Brain microvascular endothelial cell (primary cell): ENCODE measurements at regions not wholly inside any gene's neighbourhood (a gene's known extent, or its start where the extent isn't known, plus 50 kb on each side); places are given as distances from the start of the nearest gene placed in this dataset.
"Not testable (repeated sequence)": the region's sequence is repeated elsewhere in the genome, so short reads cannot be mapped to it uniquely, and the experiment has no call there.

Source experiments
- DNase-seq: peaks from one replicate; pipeline ENCODE4 v3.0.0-alpha.2; 2020
- H3K27ac ChIP-seq: fragments of 250-450 bp; sonication (Bioruptor Pico); 2 replicates; pipeline ENCODE4 v1.5.1; 2020; ENCODE audit warnings: mild to moderate bottlenecking, moderate library complexity
- H3K27me3 ChIP-seq: fragments of 250-450 bp; sonication (Bioruptor Pico); replicated peaks from 2 replicates; pipeline ENCODE4 v1.5.1; 2020; ENCODE audit warnings: mild to moderate bottlenecking
- H3K36me3 ChIP-seq: fragments of 250-450 bp; sonication (Bioruptor Pico); replicated peaks from 2 replicates; pipeline ENCODE4 v1.5.1; 2020; ENCODE audit warnings: mild to moderate bottlenecking
- H3K4me3 ChIP-seq: 2 replicates; pipeline ENCODE4 v1.5.1; 2011; ENCODE audit warnings: low read depth, mild to moderate bottlenecking, control low read depth, low read length, moderate library complexity
- CTCF ChIP-seq: IDR thresholded peaks from 2 replicates; pipeline ENCODE4 v1.5.1; 2011; ENCODE audit warnings: low read depth, mild to moderate bottlenecking, moderate library complexity, low read length, control low read depth, inconsistent platforms; ENCODE audit errors: missing control alignments
- in situ Hi-C: cut with HindIII; loops from 2 replicates; pipeline ENCODE4 v1.10.0; 2017; ENCODE audit warnings: low sequenced_read_pairs, low pct_ligation_motif_present

DNA sequence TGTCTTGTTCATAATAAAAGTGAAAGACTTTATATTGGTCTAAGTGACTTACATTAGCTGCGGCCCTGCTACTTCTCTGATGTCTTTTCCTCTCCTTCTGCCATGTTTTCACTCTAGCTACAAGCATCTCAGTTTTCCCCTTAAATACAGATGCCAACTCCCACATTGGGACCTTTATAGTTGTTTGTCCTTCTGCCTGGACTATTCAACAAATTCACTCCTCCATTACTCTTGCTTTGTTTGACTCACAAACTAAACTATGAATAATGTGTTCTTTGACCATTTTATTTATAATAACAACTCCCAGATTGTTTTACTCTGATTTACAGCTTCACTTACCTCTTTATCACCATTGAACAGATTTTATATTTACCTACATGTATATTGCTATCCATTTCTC, 1369.9 kb downstream of the SI start:
- Histone ChIP-seq H3K36me3 (no peaks in the 10 kb centered on the region), H3K27me3 (no peaks in the 10 kb centered on the region), H3K27ac (no peak overlapping the region), H3K4me3 (no peak overlapping the region)
- TF ChIP-seq CTCF: no peak
- in situ Hi-C loops: no loop called here
- no peak for DNase-seq

- H3K27me3 ChIP-seq: no peaks in the 10 kb centered on the region
- H3K4me3 ChIP-seq: no peak overlapping the region
- TF ChIP-seq CTCF: no peak
- in situ Hi-C loops: no loop called here
- no peaks in the 10 kb centered on the region for H3K36me3 ChIP-seq
- no peak for DNase-seq
- no peak overlapping the region for H3K27ac ChIP-seq
Observed at GRCh38 chr3:163707659-163708058, 1370.6 kb downstream of the SI start.

DNA sequence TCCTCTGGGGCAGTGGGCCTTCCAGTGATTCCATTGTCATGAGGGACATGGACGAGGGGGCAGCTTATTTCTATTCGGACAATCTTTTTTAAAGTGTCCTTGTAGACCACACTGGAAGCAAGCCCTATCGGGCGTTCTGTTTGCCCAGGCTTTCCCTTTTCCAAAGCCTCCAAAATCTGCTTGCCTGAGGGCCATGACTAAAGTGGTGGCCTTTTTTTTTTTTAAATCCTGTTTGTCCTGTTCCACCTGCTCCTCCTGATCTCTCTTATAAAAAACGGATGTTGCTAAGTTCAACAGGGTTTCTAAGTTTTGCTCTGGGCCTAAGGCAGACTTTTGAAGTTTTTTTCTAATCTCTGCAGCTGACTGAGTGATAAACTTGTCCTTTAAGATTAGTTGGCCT, 1380.1 kb downstream of the SI start:
- H3K36me3 ChIP-seq, DNase-seq, in situ Hi-C loops, H3K4me3 ChIP-seq, H3K27ac ChIP-seq, H3K27me3 ChIP-seq: not testable (repeated sequence)

DNA sequence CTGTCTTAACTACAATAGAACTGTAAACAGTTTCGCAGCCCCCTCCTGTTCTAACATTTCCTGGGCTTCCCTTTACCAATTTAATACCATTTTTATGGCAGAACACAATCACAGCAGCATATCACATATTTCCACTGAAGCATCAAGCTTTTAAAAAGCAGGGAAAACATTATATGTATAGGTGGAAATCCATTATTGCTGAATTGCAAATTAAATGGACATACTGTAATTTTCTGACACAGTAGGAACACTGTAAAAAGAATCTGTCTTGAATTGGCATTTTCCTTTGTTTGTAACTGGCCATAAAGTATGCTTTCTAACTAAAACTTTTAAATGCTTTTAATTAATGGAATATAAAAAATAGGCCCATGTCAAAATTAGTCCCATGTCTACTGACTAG, 1385.8 kb downstream of the SI start:
- Histone ChIP-seq H3K4me3 (no peak overlapping the region), H3K27me3 (no peaks in the 10 kb centered on the region), H3K36me3 (no peaks in the 10 kb centered on the region), H3K27ac (no peak overlapping the region)
- DNase-seq: no peak
- TF ChIP-seq CTCF: no peak
- in situ Hi-C loops: no loop called here

- in situ Hi-C loops: no loop called here
- TF ChIP-seq CTCF: no peak
- no peak for DNase-seq
- Histone ChIP-seq H3K27ac (no peak overlapping the region), H3K36me3 (no peaks in the 10 kb centered on the region), H3K4me3 (no peak overlapping the region), H3K27me3 (no peaks in the 10 kb centered on the region)
Observed at GRCh38 chr3:163684651-163685050, 1393.6 kb downstream of the SI start.

GRCh38 chr3:163672954-163673353, 1405.3 kb downstream of the SI start:
- no peak overlapping the region for H3K4me3 ChIP-seq
- no peak for DNase-seq
- no peaks in the 10 kb centered on the region for H3K27me3 ChIP-seq
- H3K27ac ChIP-seq: no peak overlapping the region
- in situ Hi-C loops: no loop called here
- TF ChIP-seq CTCF: no peak
- no peaks in the 10 kb centered on the region for H3K36me3 ChIP-seq
